ENCODE measurements at regions not wholly inside any gene's neighbourhood (a gene's known extent, or its start where the extent isn't known, plus 50 kb on each side); places are given as distances from the start of the nearest gene placed in this dataset.

GRCh38 chr14:87840906-87841305, 152.1 kb downstream of the GALC start:
- Histone ChIP-seq H3K9me2 (ENCODE audit: insufficient read depth, low read length) (no peaks in the 10 kb centered on the region), H3K36me3 (ENCODE audit: insufficient read depth, low read length) (no peaks in the 10 kb centered on the region), H3K9ac (ENCODE audit: low read length) (no peak overlapping the region), H3K4me3 (ENCODE audit: low read length) (no peak overlapping the region), H3K79me2 (replicated peaks; ENCODE audit: insufficient read depth, low read length) (no peaks in the 10 kb centered on the region), H3K4me2 (ENCODE audit: low read length) (no peak overlapping the region), H3K27me3 (ENCODE audit: insufficient read depth, low read depth, low read length) (no peaks in the 10 kb centered on the region), H3F3A (ENCODE audit: insufficient read depth, low read length, poor library complexity, severe bottlenecking) (no peaks in the 10 kb centered on the region), H3K27ac (ENCODE audit: low read length) (no peak overlapping the region), H3K9me3 (ENCODE audit: low read length) (no peaks in the 10 kb centered on the region), H2AFZ (ENCODE audit: low read depth, low read length) (no peak overlapping the region), H4K20me1 (ENCODE audit: insufficient read depth) (no peaks in the 10 kb centered on the region)
- TF ChIP-seq SMC3 (conservative IDR thresholded peaks at IDR 0.05; ENCODE audit: poor library complexity) = no peak
- TF ChIP-seq POLR2AphosphoS5 (IDR thresholded peaks at IDR 0.05) = no peak
- TF ChIP-seq MXI1 (conservative IDR thresholded peaks at IDR 0.05; ENCODE audit: poor library complexity, severe bottlenecking) = no peak

- Histone ChIP-seq H3K4me2 (ENCODE audit: low read length) (no peak overlapping the region), H3K9me3 (ENCODE audit: low read length) (no peaks in the 10 kb centered on the region), H3K27ac (ENCODE audit: low read length) (no peak overlapping the region), H3K27me3 (ENCODE audit: insufficient read depth, low read depth, low read length) (no peaks in the 10 kb centered on the region), H2AFZ (ENCODE audit: low read depth, low read length) (no peak overlapping the region), H3F3A (ENCODE audit: insufficient read depth, low read length, poor library complexity, severe bottlenecking) (no peaks in the 10 kb centered on the region), H3K9me2 (ENCODE audit: insufficient read depth, low read length) (no peaks in the 10 kb centered on the region), H3K9ac (ENCODE audit: low read length) (no peak overlapping the region), H3K79me2 (replicated peaks; ENCODE audit: insufficient read depth, low read length) (no peaks in the 10 kb centered on the region), H3K36me3 (ENCODE audit: insufficient read depth, low read length) (no peaks in the 10 kb centered on the region), H4K20me1 (ENCODE audit: insufficient read depth) (no peaks in the 10 kb centered on the region), H3K4me3 (ENCODE audit: low read length) (no peak overlapping the region)
- TF ChIP-seq CTCF (IDR thresholded peaks at IDR 0.05; ENCODE audit: poor library complexity, severe bottlenecking) (no peak), EP300 (conservative IDR thresholded peaks at IDR 0.05; ENCODE audit: poor library complexity, severe bottlenecking) (no peak), TAF1 (IDR thresholded peaks at IDR 0.05; ENCODE audit: low read depth) (no peak), RAD21 (conservative IDR thresholded peaks at IDR 0.05) (no peak), MXI1 (conservative IDR thresholded peaks at IDR 0.05; ENCODE audit: poor library complexity, severe bottlenecking) (no peak), SMC3 (conservative IDR thresholded peaks at IDR 0.05; ENCODE audit: poor library complexity) (no peak), POLR2AphosphoS5 (IDR thresholded peaks at IDR 0.05) (no peak), REST (IDR thresholded peaks at IDR 0.05; ENCODE audit: borderline replicate concordance) (no peak), EZH2 (IDR thresholded peaks at IDR 0.05; ENCODE audit: borderline replicate concordance, insufficient read depth, low read length, poor library complexity, severe bottlenecking) (no peak)
Measured at GRCh38 chr14:87838931-87839330, 154.1 kb downstream of the GALC start.

- H3K79me2 ChIP-seq (replicated peaks; ENCODE audit: insufficient read depth, low read length) = no peaks in the 10 kb centered on the region
- no peaks in the 10 kb centered on the region for H3K9me2 ChIP-seq (ENCODE audit: insufficient read depth, low read length)
- H3K27me3 ChIP-seq (ENCODE audit: insufficient read depth, low read depth, low read length) = no peaks in the 10 kb centered on the region
- no peaks in the 10 kb centered on the region for H3F3A ChIP-seq (ENCODE audit: insufficient read depth, low read length, poor library complexity, severe bottlenecking)
- H3K27ac ChIP-seq (ENCODE audit: low read length) = no peak overlapping the region
- H3K9ac ChIP-seq (ENCODE audit: low read length) = no peak overlapping the region
- TF ChIP-seq REST (IDR thresholded peaks at IDR 0.05; ENCODE audit: borderline replicate concordance) (no peak), MXI1 (conservative IDR thresholded peaks at IDR 0.05; ENCODE audit: poor library complexity, severe bottlenecking) (no peak), POLR2AphosphoS5 (IDR thresholded peaks at IDR 0.05) (no peak), EP300 (conservative IDR thresholded peaks at IDR 0.05; ENCODE audit: poor library complexity, severe bottlenecking) (no peak), CTCF (IDR thresholded peaks at IDR 0.05; ENCODE audit: poor library complexity, severe bottlenecking) (no peak), EZH2 (IDR thresholded peaks at IDR 0.05; ENCODE audit: borderline replicate concordance, insufficient read depth, low read length, poor library complexity, severe bottlenecking) (no peak), TAF1 (IDR thresholded peaks at IDR 0.05; ENCODE audit: low read depth) (no peak), RAD21 (conservative IDR thresholded peaks at IDR 0.05) (no peak), SMC3 (conservative IDR thresholded peaks at IDR 0.05; ENCODE audit: poor library complexity) (no peak)
- no peak overlapping the region for H3K4me2 ChIP-seq (ENCODE audit: low read length)
- no peak overlapping the region for H3K4me3 ChIP-seq (ENCODE audit: low read length)
- H3K36me3 ChIP-seq (ENCODE audit: insufficient read depth, low read length) = no peaks in the 10 kb centered on the region
- no peaks in the 10 kb centered on the region for H3K9me3 ChIP-seq (ENCODE audit: low read length)
- no peak overlapping the region for H2AFZ ChIP-seq (ENCODE audit: low read depth, low read length)
- H4K20me1 ChIP-seq (ENCODE audit: insufficient read depth) = no peaks in the 10 kb centered on the region
Measured at GRCh38 chr14:87837296-87837695, 155.7 kb downstream of the GALC start.
